Left hindlimb (tissue), 1 donor: ENCODE measurements at regions not wholly inside any gene's neighbourhood (a gene's known extent, or its start where the extent isn't known, plus 50 kb on each side); places are given as distances from the start of the nearest gene placed in this dataset.

Source experiments
- DNase-seq: peaks from one replicate; pipeline ENCODE4 v3.0.0-alpha.2; 2018

GRCh38 chr7:85478530-85478929 is 291.7 kb upstream of the SEMA3D start:
- DNase-seq = no peak

DNA sequence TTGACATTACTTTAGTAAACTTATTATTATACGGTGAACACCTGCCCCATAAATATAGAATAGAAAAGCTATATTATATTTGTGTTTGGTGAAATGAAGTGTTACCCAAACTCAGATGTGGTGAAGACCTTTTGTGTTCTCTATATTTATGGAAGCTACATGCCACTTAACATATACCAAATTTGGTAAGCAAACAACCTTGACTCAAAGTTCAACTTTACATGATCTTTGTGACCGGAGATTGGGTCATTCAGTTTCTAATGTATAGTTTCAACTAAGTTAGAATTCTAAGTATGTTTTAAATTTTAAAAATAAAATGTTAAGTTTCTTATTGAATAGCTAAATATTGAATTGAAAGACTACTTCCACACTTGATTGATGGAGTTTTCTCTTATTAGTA is 288.6 kb upstream of the SEMA3D start:
- no peak for DNase-seq

GRCh38 chr7:85475071-85475470 is 288.2 kb upstream of the SEMA3D start:
- peak; percentile 50 for DNase-seq

DNA sequence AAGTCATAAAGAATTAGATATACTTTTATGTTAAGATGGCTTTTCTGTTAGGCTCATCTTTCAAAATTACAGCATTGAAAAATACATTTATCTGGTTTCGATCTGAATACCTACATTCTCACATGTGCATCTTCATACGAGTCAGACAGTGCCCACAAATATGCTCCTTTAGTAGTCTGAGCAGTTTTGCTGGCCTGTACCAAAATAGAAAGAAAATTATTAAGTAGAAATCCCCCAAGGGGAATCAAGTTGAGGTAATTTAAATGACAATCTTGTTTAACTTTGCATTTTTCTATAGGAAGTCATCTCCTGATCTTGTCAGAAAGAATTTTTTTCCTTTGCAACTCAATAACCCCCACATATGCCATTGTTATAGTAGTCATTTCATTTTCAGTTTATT is 287.4 kb upstream of the SEMA3D start:
- no peak for DNase-seq

GRCh38 chr7:85471740-85472139 is 284.9 kb upstream of the SEMA3D start:
- DNase-seq = no peak

DNA sequence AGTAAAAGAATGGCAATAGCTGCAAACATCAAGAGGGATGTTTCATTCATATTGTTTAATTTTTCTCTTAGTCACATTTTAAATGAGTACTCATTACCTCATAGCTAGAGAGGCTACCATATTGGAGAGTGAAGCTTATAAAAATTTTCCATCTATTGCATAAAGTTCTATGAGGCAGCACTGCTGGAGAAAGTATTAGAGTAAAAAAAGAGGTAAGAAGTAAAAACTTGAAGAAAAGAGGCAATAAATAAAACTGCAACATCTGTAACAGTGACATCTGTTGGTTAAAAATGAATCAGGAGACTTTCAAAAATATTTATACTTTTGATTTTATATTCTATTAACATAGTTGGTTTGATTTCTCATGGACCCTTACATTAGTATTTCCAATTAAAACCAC is 284.5 kb upstream of the SEMA3D start:
- DNase-seq = no peak

DNA sequence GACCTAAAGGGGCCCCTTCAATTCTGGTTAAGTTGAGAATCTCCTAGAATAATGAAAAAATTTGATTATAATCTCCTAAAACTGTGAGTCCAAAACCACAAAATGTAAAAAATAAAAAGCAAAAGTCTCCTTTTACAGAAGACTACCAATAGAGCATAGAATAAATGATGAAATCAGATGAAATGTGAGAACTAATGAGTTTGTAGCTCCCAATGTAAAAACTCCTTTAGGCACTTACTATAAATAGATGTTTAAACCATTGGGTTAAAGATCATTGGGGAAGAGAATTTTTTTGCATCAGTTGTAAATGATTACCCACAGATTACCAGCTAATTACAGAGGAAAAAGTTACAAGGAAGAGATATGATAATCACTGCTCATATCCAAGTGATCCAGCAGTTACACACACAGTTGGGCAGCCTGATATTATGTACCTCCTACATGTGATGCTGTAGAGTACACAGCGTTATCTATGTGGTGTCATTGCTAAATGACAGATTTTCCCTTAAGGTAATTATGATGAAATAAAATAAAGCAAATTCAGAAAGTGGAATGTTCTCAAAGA is 282.7 kb upstream of the SEMA3D start:
- DNase-seq = no peak

GRCh38 chr7:85464042-85464651 is 277.3 kb upstream of the SEMA3D start:
- no peak for DNase-seq

DNA sequence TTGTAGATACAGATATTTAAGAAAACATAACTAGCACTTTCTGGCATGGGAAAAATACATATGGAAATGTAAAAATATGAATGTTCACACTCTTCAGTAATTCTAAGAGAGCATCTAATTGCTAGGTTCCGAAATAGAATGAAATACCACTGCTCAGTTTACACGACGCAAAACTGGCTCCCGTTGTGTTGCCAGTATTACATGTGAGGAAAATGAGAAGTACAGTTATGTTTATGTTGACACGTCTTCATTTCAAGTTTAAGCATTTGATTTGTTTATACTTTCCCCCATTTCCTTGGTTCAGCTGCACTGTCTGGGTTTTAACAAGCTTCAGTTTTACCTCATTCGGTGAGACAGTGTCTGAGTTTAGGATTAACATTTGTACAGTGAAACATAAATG is 275.8 kb upstream of the SEMA3D start:
- DNase-seq = no peak

GRCh38 chr7:85457911-85458310 is 271.1 kb upstream of the SEMA3D start:
- DNase-seq = no peak

DNA sequence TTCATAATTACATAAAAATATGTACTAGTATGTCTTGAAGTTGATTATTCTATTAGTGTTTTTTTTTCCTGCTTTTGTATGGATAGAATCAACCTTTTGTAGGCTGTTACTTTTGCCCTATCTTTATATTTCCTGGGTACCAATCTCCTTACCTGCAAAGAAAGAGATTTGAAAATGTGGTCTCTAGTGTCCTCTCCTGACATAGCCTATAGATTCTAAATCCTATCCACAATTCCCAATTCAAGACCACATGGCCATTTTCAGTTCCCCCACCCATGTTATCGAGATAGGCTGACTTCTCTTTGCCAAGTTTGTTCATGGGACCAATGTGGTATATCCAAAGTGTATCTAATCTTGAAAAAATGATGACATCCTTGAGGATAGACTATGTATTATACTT is 269.4 kb upstream of the SEMA3D start:
- DNase-seq = no peak

- no peak for DNase-seq
Observed at GRCh38 chr7:85454904-85455303, 268.0 kb upstream of the SEMA3D start.

GRCh38 chr7:85452674-85453073 is 265.8 kb upstream of the SEMA3D start:
- DNase-seq = no peak

GRCh38 chr7:85449478-85449877 is 262.6 kb upstream of the SEMA3D start:
- no peak for DNase-seq

- no peak for DNase-seq
Observed at GRCh38 chr7:85447004-85447403, 260.1 kb upstream of the SEMA3D start.

GRCh38 chr7:85426487-85426960 is 239.7 kb upstream of the SEMA3D start:
- DNase-seq = no peak

- no peak for DNase-seq
Observed at GRCh38 chr7:85424298-85424697, 237.4 kb upstream of the SEMA3D start.

GRCh38 chr7:85423209-85423895 is 236.5 kb upstream of the SEMA3D start:
- DNase-seq = no peak

GRCh38 chr7:85415743-85416142 is 228.9 kb upstream of the SEMA3D start:
- no peak for DNase-seq

DNA sequence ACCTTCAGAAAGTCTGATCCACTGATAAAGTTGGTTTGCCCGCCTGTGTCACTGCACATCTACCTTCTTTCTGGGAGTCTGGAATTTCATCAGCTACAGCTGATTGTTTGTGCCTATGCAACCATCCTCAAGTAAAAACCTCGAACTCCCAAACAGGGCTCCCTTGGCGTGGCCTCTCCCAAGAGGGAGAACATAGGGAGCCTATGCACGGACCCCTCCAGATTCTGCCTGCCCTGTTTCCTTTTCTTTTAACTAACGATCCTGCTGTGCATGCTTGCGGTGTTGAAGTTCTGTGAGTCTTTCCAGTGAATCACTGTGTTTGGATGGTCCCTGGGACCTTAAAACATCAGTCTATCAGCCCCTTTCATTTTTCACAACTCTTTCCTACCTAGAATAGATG is 226.9 kb upstream of the SEMA3D start:
- DNase-seq = no peak

DNA sequence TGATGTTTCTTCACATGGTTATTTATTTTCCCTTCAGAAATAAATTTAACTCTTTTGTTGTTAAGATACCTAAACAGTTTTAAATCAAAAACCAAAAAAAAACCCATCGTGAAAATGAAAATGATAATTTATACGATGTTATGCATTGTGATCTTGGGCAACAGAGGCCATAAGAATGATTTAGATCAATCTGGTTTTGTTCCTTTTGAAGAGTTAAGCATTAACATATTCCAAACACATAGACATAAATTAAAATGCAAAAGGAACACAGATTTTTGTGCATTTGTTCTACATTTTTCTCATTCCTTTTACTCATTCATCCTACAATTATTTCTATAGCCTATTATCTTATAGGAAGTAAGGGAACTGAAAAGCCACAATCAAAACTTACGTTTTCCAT is 226.1 kb upstream of the SEMA3D start:
- no peak for DNase-seq

GRCh38 chr7:85407391-85407790 is 220.5 kb upstream of the SEMA3D start:
- no peak for DNase-seq

DNA sequence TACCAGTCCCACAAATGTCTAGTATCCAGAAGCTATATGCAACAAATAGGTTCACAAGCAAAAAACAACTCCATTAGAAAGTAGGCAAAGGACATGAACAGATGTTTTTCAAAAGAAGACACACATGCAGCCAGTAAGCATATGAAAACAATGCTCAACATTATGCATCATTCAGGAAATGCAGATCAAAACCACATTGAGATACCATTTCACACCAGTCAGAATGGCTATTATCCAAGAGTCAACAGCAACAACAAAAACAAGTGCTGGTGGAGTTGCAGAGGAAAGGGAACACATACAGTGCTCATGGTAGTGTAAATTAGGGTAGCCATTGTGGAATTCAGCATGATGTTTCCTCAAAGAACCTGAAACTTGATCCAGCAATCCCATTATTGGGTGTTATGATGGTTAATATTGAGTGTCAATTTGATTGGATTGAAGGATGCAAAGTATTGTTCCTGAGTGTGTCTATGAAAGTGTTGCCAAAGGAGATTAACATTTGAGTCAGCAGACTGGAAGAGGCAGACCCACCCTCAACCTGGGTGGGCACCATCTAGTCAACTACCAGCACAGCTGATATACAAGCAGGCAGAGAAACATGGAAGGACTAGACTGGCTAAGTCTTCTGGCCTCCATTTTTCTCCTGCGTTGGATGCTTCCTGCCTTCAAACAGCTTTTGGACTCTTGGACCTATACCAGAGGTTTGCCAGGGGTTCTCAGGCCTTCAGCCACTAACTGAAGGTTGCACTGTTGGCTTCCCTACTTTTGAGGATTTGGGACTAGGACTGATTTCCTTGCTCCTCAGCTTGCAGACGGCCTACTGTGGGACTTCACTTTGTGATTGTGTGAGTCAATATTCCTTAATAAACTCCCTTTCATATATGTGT is 218.4 kb upstream of the SEMA3D start:
- DNase-seq = no peak

DNA sequence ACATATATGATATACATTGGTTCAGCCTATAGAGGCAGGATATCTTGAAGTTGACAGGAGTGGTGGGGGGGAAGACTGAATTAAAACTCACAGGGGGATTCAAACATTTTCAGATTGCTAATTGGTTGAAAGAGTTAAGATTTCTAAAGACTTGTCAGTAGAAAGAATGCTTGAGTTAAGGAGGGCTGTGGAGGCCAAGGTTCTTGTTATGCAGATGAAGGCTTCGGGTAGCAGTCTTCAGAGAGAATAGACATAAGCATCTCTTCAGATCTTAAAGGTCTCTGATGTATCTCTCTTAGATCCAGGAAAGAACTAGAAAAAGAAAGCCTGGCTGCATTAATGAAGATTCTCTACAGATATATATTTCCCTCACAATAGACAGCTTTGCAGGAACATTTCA is 209.8 kb upstream of the SEMA3D start:
- DNase-seq = no peak
